Smooth muscle cell (in vitro differentiated cells): ENCODE measurements at regions not wholly inside any gene's neighbourhood (a gene's known extent, or its start where the extent isn't known, plus 50 kb on each side); places are given as distances from the start of the nearest gene placed in this dataset.
A peak's percentile ranks its signal among the peaks of the same experiment; 100 is the strongest.

Experiments
- DNase-seq: peaks from one replicate; lab custom pipeline; 2025; ENCODE audit not compliant: unreplicated experiment; lab: John Stamatoyannopoulos, UW
- H2AFZ ChIP-seq: fragments of 200-600 bp; sonication (generic); 2 replicates; pipeline ENCODE4 v1.6.0; 2016; ENCODE audit warnings: antibody characterized with exemption, low read depth, mild to moderate bottlenecking
- H3F3A ChIP-seq: fragments of 200-600 bp; sonication (generic); 2 replicates; pipeline ENCODE4 v1.6.0; 2017; ENCODE audit warnings: antibody characterized with exemption, low read depth
- H3K27ac ChIP-seq: fragments of 200-600 bp; sonication (generic); 2 replicates; pipeline ENCODE4 v1.5.1; 2016; ENCODE audit warnings: low read depth, mild to moderate bottlenecking
- H3K27me3 ChIP-seq: fragments of 200-600 bp; sonication (generic); 2 replicates; pipeline ENCODE4 v1.6.1; 2016; ENCODE audit warnings: low read depth, mild to moderate bottlenecking
- H3K36me3 ChIP-seq: fragments of 200-600 bp; sonication (generic); 2 replicates; pipeline ENCODE4 v1.5.1; 2016; ENCODE audit warnings: low read depth
- H3K4me1 ChIP-seq: fragments of 200-600 bp; sonication (generic); 2 replicates; pipeline ENCODE4 v1.5.1; 2016; ENCODE audit warnings: low read depth
- H3K4me2 ChIP-seq: fragments of 200-600 bp; sonication (generic); 2 replicates; pipeline ENCODE4 v1.6.0; 2016; ENCODE audit warnings: mild to moderate bottlenecking
- H3K4me3 ChIP-seq: fragments of 200-600 bp; sonication (generic); 2 replicates; pipeline ENCODE4 v1.5.1; 2016; ENCODE audit warnings: mild to moderate bottlenecking
- H3K79me2 ChIP-seq: fragments of 200-600 bp; sonication (generic); 2 replicates; pipeline ENCODE4 v1.6.0; 2016; ENCODE audit warnings: low read depth, mild to moderate bottlenecking
- H3K9ac ChIP-seq: fragments of 200-600 bp; sonication (generic); 2 replicates; pipeline ENCODE4 v1.6.0; 2016; ENCODE audit warnings: low read depth
- H3K9me3 ChIP-seq: fragments of 200-600 bp; sonication (generic); replicated peaks from 2 replicates; pipeline ENCODE4 v1.5.1; 2016; ENCODE audit warnings: low read depth
- H4K20me1 ChIP-seq: fragments of 200-600 bp; sonication (generic); 2 replicates; pipeline ENCODE4 v1.6.0; 2016; ENCODE audit warnings: low read depth
- CTCF ChIP-seq: fragments of 200-600 bp; sonication (generic); IDR thresholded peaks from 2 replicates; pipeline ENCODE4 v1.5.1; 2017; ENCODE audit warnings: borderline replicate concordance, mild to moderate bottlenecking, antibody characterized with exemption; ENCODE audit not compliant: insufficient read depth, poor library complexity, severe bottlenecking
- WGBS: methylation state at CpG from one replicate; pipeline ENCODE4 v1.1.7; 2016; ENCODE audit warnings: low lambda C conversion rate; 5-methylcytosine and 5-hydroxymethylcytosine counted together

DNA sequence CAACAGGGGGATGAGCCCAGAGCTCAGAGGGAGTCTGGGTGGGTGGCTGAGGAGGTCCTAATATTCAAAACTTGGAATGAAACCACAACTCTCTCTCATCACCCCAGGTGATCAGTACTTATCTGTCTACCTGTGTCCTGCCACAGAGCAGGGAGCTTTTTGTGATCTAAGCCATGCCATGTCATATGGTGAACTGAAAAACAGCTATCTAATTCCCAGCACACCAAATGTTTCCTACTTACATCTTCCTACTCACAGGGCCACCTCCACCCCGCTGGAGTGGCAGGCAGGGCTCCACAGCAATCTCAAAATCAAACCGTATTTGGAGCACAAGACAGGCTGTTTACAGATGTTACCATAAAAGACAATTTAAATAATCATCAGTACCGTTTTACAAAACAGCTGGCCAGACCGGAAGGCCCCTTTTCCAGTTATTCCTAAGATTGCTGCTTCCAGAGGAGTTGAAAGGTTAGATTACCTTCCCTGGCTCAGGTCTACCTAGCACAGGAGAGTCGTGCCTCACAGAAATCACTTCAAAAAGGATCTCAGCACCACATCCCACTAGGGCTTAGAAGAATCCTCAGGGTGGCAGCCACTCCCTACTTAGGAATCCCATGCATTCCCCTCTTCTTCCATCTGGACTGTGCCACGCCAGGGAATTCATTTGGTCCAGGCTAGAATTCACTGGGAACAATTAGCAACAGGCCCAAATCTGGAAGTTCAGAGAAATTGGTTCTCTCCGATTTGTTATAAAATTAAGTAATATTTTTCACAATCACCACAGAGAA is 226.6 kb upstream of the IL12A start:
- Histone ChIP-seq H3K9me3 (no peaks in the 10 kb centered on the region), H3K4me3 (peak overlapping the region; percentile 90), H3K27ac (peak overlapping the region; percentile 96), H3K27me3 (no peaks in the 10 kb centered on the region), H3K36me3 (no peaks in the 10 kb centered on the region), H3K4me2 (peak overlapping the region; percentile 88), H3K4me1 (peaks cover 10% of the 10 kb centered on the region), H3K9ac (peak overlapping the region; percentile 92), H3F3A (peaks cover 8% of the 10 kb centered on the region), H2AFZ (no peak overlapping the region), H4K20me1 (peaks cover 14% of the 10 kb centered on the region), H3K79me2 (peaks cover 12% of the 10 kb centered on the region)
- no peak for DNase-seq
- WGBS = 57% methylated on average over 7 of the region's 7 CpGs
- no peak for TF ChIP-seq CTCF

DNA sequence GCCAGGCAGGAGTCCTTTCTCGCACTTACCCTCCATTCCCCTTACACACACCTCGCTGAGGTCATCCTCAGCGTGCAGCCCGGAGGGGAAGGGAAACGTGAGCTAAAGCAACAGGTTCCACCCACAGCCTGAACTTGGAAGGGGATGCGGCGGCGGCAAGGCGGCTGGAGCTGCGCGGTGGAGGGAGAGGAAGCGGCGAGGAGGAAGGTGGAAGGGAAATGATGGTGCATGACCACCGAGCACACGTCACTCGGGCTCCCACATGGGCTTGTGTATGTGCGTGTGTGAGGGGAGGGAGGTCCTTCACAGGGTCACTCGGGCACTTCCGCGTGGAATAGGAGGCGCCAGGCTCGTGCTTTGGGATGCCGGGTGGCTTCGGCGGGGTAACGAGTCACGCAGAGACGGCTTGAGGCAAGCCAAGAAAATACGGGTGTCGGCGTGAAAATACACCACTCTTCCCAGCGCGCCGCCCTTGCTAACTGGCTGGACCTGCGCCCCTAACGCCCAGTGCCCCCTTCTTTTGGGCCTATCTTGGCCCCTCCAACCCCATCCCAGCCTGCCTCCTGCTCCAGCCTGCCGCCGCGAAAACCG is 225.5 kb upstream of the IL12A start:
- no peaks in the 10 kb centered on the region for H3K27me3 ChIP-seq
- peaks cover 24% of the 10 kb centered on the region for H4K20me1 ChIP-seq
- TF ChIP-seq CTCF = no peak
- no peaks in the 10 kb centered on the region for H3K36me3 ChIP-seq
- peak overlapping the region; percentile 90 for H3K4me3 ChIP-seq
- H3F3A ChIP-seq = peaks cover 8% of the 10 kb centered on the region
- H3K79me2 ChIP-seq = peaks cover 22% of the 10 kb centered on the region
- WGBS = under 1% methylated on average over 40 of the region's 40 CpGs
- peak overlapping the region; percentile 88 for H3K4me2 ChIP-seq
- no peak overlapping the region for H2AFZ ChIP-seq
- H3K9ac ChIP-seq = peak overlapping the region; percentile 92
- peaks cover 10% of the 10 kb centered on the region for H3K4me1 ChIP-seq
- H3K9me3 ChIP-seq = no peaks in the 10 kb centered on the region
- peak overlapping the region; percentile 96 for H3K27ac ChIP-seq
- DNase-seq = no peak

DNA sequence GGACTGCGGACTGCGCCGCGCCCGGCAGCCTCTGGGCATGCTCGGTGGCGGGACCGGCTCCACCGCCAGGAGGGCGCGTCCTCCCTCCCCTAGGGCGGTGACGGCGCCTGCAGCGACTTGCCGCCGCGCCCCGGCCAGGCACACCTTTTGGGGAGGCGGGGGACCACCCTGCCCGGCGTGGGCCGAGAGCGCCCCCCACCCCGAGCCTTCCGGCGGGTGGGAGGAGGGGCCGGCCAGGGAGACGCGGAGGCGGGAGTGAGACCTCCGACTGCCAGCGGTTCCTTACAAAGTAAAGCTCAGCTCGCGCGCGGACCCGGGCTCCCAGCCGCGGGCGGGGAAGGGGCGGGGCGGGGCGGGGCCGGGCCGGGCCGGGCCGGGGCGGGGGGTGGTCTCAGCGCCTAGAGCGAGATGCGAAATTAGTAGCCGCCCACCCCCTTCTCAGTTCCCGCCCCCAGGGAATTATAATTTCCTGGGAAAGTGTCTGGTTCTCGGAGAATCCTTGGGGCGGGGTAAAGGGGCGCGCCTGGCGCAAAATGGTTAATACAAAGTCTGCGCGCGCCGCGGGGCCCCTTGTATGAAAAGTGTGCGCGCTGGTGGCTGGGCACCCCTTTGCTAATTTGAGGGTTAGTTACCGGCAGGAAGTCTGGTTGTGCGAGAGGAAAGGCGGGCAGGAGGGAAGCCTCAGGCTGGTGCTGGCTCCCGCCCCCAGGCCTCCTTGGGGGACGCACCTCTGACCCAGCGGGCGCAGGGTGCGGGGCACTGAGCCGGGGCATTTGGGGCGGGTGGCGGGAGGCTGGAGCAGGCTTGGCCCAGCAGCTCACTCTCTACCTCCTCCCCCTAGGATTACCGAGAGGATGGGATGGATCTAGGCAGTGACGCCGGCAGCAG is 224.8 kb upstream of the IL12A start:
- Histone ChIP-seq H3K9me3 (no peaks in the 10 kb centered on the region), H3K27me3 (no peaks in the 10 kb centered on the region), H3F3A (peaks cover 8% of the 10 kb centered on the region), H3K4me2 (peak overlapping the region; percentile 88), H3K4me1 (peaks cover 10% of the 10 kb centered on the region), H4K20me1 (peaks cover 31% of the 10 kb centered on the region), H3K79me2 (peaks cover 30% of the 10 kb centered on the region), H3K4me3 (peak overlapping the region; percentile 90), H3K36me3 (no peaks in the 10 kb centered on the region), H2AFZ (no peak overlapping the region), H3K27ac (peak overlapping the region; percentile 96), H3K9ac (peak overlapping the region; percentile 99)
- WGBS = 1% methylated on average over 44 of the region's 80 CpGs
- TF ChIP-seq CTCF = no peak
- DNase-seq = peak; percentile 93
